ENCODE measurements at regions not wholly inside any gene's neighbourhood (a gene's known extent, or its start where the extent isn't known, plus 50 kb on each side); places are given as distances from the start of the nearest gene placed in this dataset.
"Not testable (repeated sequence)": the region's sequence is repeated elsewhere in the genome, so short reads cannot be mapped to it uniquely, and the experiment has no call there.

DNA sequence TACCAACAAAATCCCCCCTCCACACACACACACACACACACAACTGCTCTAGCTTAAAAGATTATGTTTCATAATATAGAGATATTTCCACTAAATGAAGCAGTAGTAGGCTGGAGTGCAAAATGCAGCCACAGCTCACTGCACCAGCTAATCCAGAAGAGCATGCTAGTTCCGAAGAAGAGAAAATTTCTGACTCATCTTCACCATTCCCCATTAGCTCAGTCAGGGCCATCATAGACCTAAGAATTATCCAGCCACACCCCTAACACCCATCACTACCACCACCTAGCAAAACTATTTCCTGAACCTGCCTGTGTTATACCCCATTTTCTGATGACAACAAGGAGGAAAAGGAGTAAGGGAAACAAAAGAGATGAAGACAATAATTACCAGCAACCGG lies 67.1 kb upstream of the UBE2E2 start:
- DNase-seq (ENCODE audit: low spot score) = no peak
- TF ChIP-seq CTCF (IDR thresholded peaks at IDR 0.05; ENCODE audit: borderline replicate concordance, control extremely low read depth, extremely low read depth, insufficient read depth, missing control alignments) = no peak
- in situ Hi-C loops (cut with MboI; ENCODE audit: low sequenced_read_pairs, unreplicated experiment) = no loop called here

- in situ Hi-C loops (cut with MboI; ENCODE audit: low sequenced_read_pairs, unreplicated experiment); DNase-seq (ENCODE audit: low spot score): not testable (repeated sequence)
Observed at GRCh38 chr3:23144051-23144450, 59.1 kb upstream of the UBE2E2 start.

DNA sequence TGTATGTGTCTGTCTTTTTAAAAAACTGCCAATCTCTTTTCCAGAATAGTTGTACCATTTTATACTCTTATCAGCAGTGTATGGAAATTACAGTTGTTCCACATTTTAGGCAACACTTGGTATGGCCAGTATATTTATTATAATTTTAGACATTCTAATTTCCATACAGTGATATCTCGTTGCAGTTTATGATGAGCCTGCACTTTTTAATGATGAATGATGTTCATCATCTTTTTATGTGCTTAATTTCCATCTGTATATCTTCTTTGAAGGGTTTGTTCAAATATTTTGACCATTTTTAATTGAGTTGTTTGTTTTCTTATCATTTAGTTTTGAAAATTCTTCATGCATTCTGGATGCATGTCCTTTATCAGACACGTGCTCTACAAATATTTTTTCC lies 57.0 kb upstream of the UBE2E2 start:
- TF ChIP-seq CTCF (IDR thresholded peaks at IDR 0.05; ENCODE audit: borderline replicate concordance, control extremely low read depth, extremely low read depth, insufficient read depth, missing control alignments) = no peak
- in situ Hi-C loops (cut with MboI; ENCODE audit: low sequenced_read_pairs, unreplicated experiment) = no loop called here
- DNase-seq (ENCODE audit: low spot score) = no peak

GRCh38 chr3:23152989-23153388 lies 50.1 kb upstream of the UBE2E2 start:
- TF ChIP-seq CTCF (IDR thresholded peaks at IDR 0.05; ENCODE audit: borderline replicate concordance, control extremely low read depth, extremely low read depth, insufficient read depth, missing control alignments) = no peak
- in situ Hi-C loops (cut with MboI; ENCODE audit: low sequenced_read_pairs, unreplicated experiment) = no loop called here

More at GRCh38 chr3:23152989-23153388, 50.1 kb upstream of the UBE2E2 start:
- no peak for DNase-seq (ENCODE audit: low spot score)

Data from GM13976 (cell line).